PC-9 (cell line): ENCODE measurements at regions not wholly inside any gene's neighbourhood (a gene's known extent, or its start where the extent isn't known, plus 50 kb on each side); places are given as distances from the start of the nearest gene placed in this dataset.

ENCODE experiments used
- BruUV-seq: library from RNA; stranded (reverse); fragments of 400-500 nt; replicated peaks from 2 replicates; lab custom pipeline; 2021; lab: Mats Ljungman, UMichigan
- CTCF ChIA-PET: fragments of 300-600 bp; sonication (Branson Sonifier 250); formaldehyde crosslinking; loops from one replicate; lab custom pipeline; 2022; ENCODE audit warnings: antibody characterized with exemption; lab: Charles Lee
- POLR2A ChIA-PET: fragments of 300-600 bp; sonication (Branson Sonifier 250); formaldehyde crosslinking; loops from one replicate; lab custom pipeline; 2022; ENCODE audit warnings: antibody characterized with exemption; ENCODE audit not compliant: unreplicated experiment; lab: Charles Lee
- DNase-seq, 2 experiments: peaks; one replicate each; pipeline versions ENCODE4 v3.0.0 to v3.0.0-alpha.2; 2015 to 2022; ENCODE audit warnings: mixed read lengths in 1 of 2
- H2AFZ ChIP-seq: fragments of 200-600 bp; sonication (generic); 2 replicates; pipeline ENCODE4 v1.8.1; 2017; ENCODE audit warnings: antibody characterized with exemption
- H3F3A ChIP-seq: fragments of 200-600 bp; sonication (generic); 2 replicates; pipeline ENCODE4 v1.8.1; 2017; ENCODE audit warnings: antibody characterized with exemption, mild to moderate bottlenecking, low read depth; ENCODE audit not compliant: insufficient read depth
- H3K27ac ChIP-seq: fragments of 200-600 bp; sonication (generic); 2 replicates; pipeline ENCODE4 v1.6.1; 2016; ENCODE audit warnings: mixed run types
- H3K27me3 ChIP-seq: fragments of 200-600 bp; sonication (generic); 2 replicates; pipeline ENCODE4 v1.6.1; 2016; ENCODE audit warnings: low read depth, mixed run types; ENCODE audit not compliant: insufficient read depth
- H3K36me3 ChIP-seq: fragments of 200-600 bp; sonication (generic); 2 replicates; pipeline ENCODE4 v1.6.1; 2016; ENCODE audit warnings: low read depth, mixed run types
- H3K4me1 ChIP-seq: fragments of 200-600 bp; sonication (generic); replicated peaks from 2 replicates; pipeline ENCODE4 v1.6.1; 2016; ENCODE audit warnings: mixed run types; ENCODE audit not compliant: insufficient read depth
- H3K4me2 ChIP-seq: fragments of 200-600 bp; sonication (generic); 2 replicates; pipeline ENCODE4 v1.6.1; 2017; ENCODE audit warnings: mixed run types
- H3K4me3 ChIP-seq: fragments of 200-600 bp; sonication (generic); 2 replicates; pipeline ENCODE4 v1.6.1; 2016; ENCODE audit warnings: mixed run types
- H3K79me2 ChIP-seq: fragments of 200-600 bp; sonication (generic); 2 replicates; pipeline ENCODE4 v1.6.1; 2017; ENCODE audit warnings: low read depth, mixed run types
- H3K9me2 ChIP-seq: fragments of 200-600 bp; sonication (generic); 2 replicates; pipeline ENCODE4 v1.8.1; 2017; ENCODE audit warnings: mild to moderate bottlenecking; ENCODE audit not compliant: insufficient read depth
- H3K9me3 ChIP-seq: fragments of 200-600 bp; sonication (generic); 2 replicates; pipeline ENCODE4 v1.8.1; 2016; ENCODE audit warnings: low read depth; ENCODE audit not compliant: insufficient read depth
- H4K20me1 ChIP-seq: fragments of 200-600 bp; sonication (generic); 2 replicates; pipeline ENCODE4 v1.8.1; 2017; ENCODE audit not compliant: insufficient read depth
- CTCF ChIP-seq: fragments of 200-600 bp; sonication (generic); conservative IDR thresholded peaks from 2 replicates; pipeline ENCODE4 v1.6.1; 2017; ENCODE audit warnings: mixed run types, antibody characterized with exemption, mild to moderate bottlenecking, moderate library complexity
- EZH2 ChIP-seq: fragments of 200-600 bp; sonication (generic); IDR thresholded peaks from 2 replicates; pipeline ENCODE4 v1.8.0; 2017; ENCODE audit warnings: antibody characterized with exemption, low read depth
- intact Hi-C: fragments of 100-400 bp; cut with micrococcal nuclease; formaldehyde crosslinking; loops from one replicate; pipeline ENCODE4 v1.10.0; 2022; ENCODE audit not compliant: unreplicated experiment

- H3K27me3 ChIP-seq: peaks cover 10% of the 10 kb centered on the region; the same call in 1 of the 2 replicates
- H3K4me3 ChIP-seq: no peak overlapping the region
- ChIA-PET POLR2A (no interaction called here), CTCF (no interaction called here)
- no peaks in the 10 kb centered on the region for H3K4me1 ChIP-seq
- TF ChIP-seq EZH2 (no peak), CTCF (peak; percentile 24; the same call in 1 of the 2 replicates)
- H3K36me3 ChIP-seq: no peaks in the 10 kb centered on the region
- H3K9me2 ChIP-seq: no peaks in the 10 kb centered on the region; the same call in 1 of the 2 replicates
- H3K79me2 ChIP-seq: no peaks in the 10 kb centered on the region
- H3K27ac ChIP-seq: no peak overlapping the region
- H4K20me1 ChIP-seq: no peaks in the 10 kb centered on the region
- H3K4me2 ChIP-seq: no peak overlapping the region
- intact Hi-C loops: no loop called here
- no TSS peak for BruUV-seq
- H2AFZ ChIP-seq: no peak overlapping the region
- no peak for DNase-seq
- no peaks in the 10 kb centered on the region for H3K9me3 ChIP-seq
- H3F3A ChIP-seq: no peaks in the 10 kb centered on the region
Observed at GRCh38 chr17:11031787-11032186, 193.9 kb upstream of the PIRT start.

- Histone ChIP-seq H3K4me1 (no peaks in the 10 kb centered on the region), H3K9me3 (no peaks in the 10 kb centered on the region), H2AFZ (no peak overlapping the region), H4K20me1 (no peaks in the 10 kb centered on the region), H3K79me2 (no peaks in the 10 kb centered on the region), H3K9me2 (no peaks in the 10 kb centered on the region; the same call in 1 of the 2 replicates), H3K4me3 (no peak overlapping the region), H3K4me2 (no peak overlapping the region), H3K27ac (no peak overlapping the region), H3F3A (no peaks in the 10 kb centered on the region), H3K27me3 (peaks cover 10% of the 10 kb centered on the region; the same call in 1 of the 2 replicates), H3K36me3 (no peaks in the 10 kb centered on the region)
- CTCF ChIA-PET: no interaction called here
- intact Hi-C loops: no loop called here
- no peak for TF ChIP-seq EZH2
- TF ChIP-seq CTCF: no peak
- POLR2A ChIA-PET: no interaction called here
- DNase-seq: no peak
- BruUV-seq: no TSS peak
Observed at GRCh38 chr17:11029791-11030190, 191.9 kb upstream of the PIRT start.

- no peak overlapping the region for H3K27ac ChIP-seq
- ChIA-PET CTCF (no interaction called here), POLR2A (no interaction called here)
- no peak overlapping the region for H2AFZ ChIP-seq
- DNase-seq: no peak
- no peaks in the 10 kb centered on the region for H4K20me1 ChIP-seq
- H3K79me2 ChIP-seq: no peaks in the 10 kb centered on the region
- H3K4me2 ChIP-seq: no peak overlapping the region
- no peaks in the 10 kb centered on the region; the same call in 1 of the 2 replicates for H3K9me2 ChIP-seq
- intact Hi-C loops: no loop called here
- H3K4me1 ChIP-seq: no peaks in the 10 kb centered on the region
- H3K9me3 ChIP-seq: no peaks in the 10 kb centered on the region
- peaks cover 5% of the 10 kb centered on the region; the same call in 1 of the 2 replicates for H3K27me3 ChIP-seq
- no peak for TF ChIP-seq EZH2
- TF ChIP-seq CTCF: no peak
- H3K36me3 ChIP-seq: no peaks in the 10 kb centered on the region
- no peak overlapping the region for H3K4me3 ChIP-seq
- no peaks in the 10 kb centered on the region for H3F3A ChIP-seq
- no TSS peak for BruUV-seq
Observed at GRCh38 chr17:11028349-11028748, 190.5 kb upstream of the PIRT start.
